ENCODE measurements at regions not wholly inside any gene's neighbourhood (a gene's known extent, or its start where the extent isn't known, plus 50 kb on each side); places are given as distances from the start of the nearest gene placed in this dataset.

- no peak for TF ChIP-seq CTCF (IDR thresholded peaks at IDR 0.05; ENCODE audit: borderline replicate concordance, extremely low read depth, low read length, poor library complexity, severe bottlenecking)
- no peak for TF ChIP-seq EZH2 (IDR thresholded peaks at IDR 0.05; ENCODE audit: borderline replicate concordance, low read depth, low read length, severe bottlenecking)
Measured at GRCh38 chr2:116820986-116821385, 993.5 kb upstream of the DDX18 start.

All from DND-41 (cell line).